AG20443 (cell line): ENCODE measurements at regions not wholly inside any gene's neighbourhood (a gene's known extent, or its start where the extent isn't known, plus 50 kb on each side); places are given as distances from the start of the nearest gene placed in this dataset.
"Not testable (repeated sequence)": the region's sequence is repeated elsewhere in the genome, so short reads cannot be mapped to it uniquely, and the experiment has no call there.

Experiments used
- DNase-seq: peaks from one replicate; pipeline ENCODE4 v3.0.0; 2012; ENCODE audit warnings: low spot score, mixed read lengths

- no peak for DNase-seq
Observed at GRCh38 chr13:81381560-81381959, 1040.6 kb upstream of the SPRY2 start.

- DNase-seq: no peak
Observed at GRCh38 chr13:81379183-81379582, 1038.3 kb upstream of the SPRY2 start.

GRCh38 chr13:81377921-81378320 lies 1037.0 kb upstream of the SPRY2 start:
- DNase-seq: no peak

- DNase-seq: no peak
Observed at GRCh38 chr13:81375709-81376108, 1034.8 kb upstream of the SPRY2 start.

GRCh38 chr13:81362711-81363110 lies 1021.8 kb upstream of the SPRY2 start:
- not testable (repeated sequence) for DNase-seq

GRCh38 chr13:81350056-81350455 lies 1009.1 kb upstream of the SPRY2 start:
- DNase-seq: no peak

- DNase-seq: not testable (repeated sequence)
Observed at GRCh38 chr13:81340118-81341069, 999.5 kb upstream of the SPRY2 start.

- not testable (repeated sequence) for DNase-seq
Observed at GRCh38 chr13:81339666-81340065, 998.7 kb upstream of the SPRY2 start.

GRCh38 chr13:81334481-81334880 lies 993.6 kb upstream of the SPRY2 start:
- no peak for DNase-seq

GRCh38 chr13:81326913-81327312 lies 986.0 kb upstream of the SPRY2 start:
- no peak for DNase-seq

- no peak for DNase-seq
Observed at GRCh38 chr13:81320516-81320915, 979.6 kb upstream of the SPRY2 start.

GRCh38 chr13:81319351-81319750 lies 978.4 kb upstream of the SPRY2 start:
- no peak for DNase-seq

GRCh38 chr13:81318231-81319019 lies 977.5 kb upstream of the SPRY2 start:
- no peak for DNase-seq

- no peak for DNase-seq
Observed at GRCh38 chr13:81314461-81314860, 973.5 kb upstream of the SPRY2 start.

GRCh38 chr13:81305928-81306327 lies 965.0 kb upstream of the SPRY2 start:
- DNase-seq: no peak

GRCh38 chr13:81304121-81304659 lies 963.3 kb upstream of the SPRY2 start:
- no peak for DNase-seq

GRCh38 chr13:81302677-81303076 lies 961.8 kb upstream of the SPRY2 start:
- no peak for DNase-seq

GRCh38 chr13:81302125-81302524 lies 961.2 kb upstream of the SPRY2 start:
- DNase-seq: no peak

- DNase-seq: no peak
Observed at GRCh38 chr13:81295177-81295576, 954.3 kb upstream of the SPRY2 start.

- no peak for DNase-seq
Observed at GRCh38 chr13:81293594-81294164, 952.8 kb upstream of the SPRY2 start.

GRCh38 chr13:81283561-81283960 lies 942.6 kb upstream of the SPRY2 start:
- no peak for DNase-seq

GRCh38 chr13:81283062-81283461 lies 942.1 kb upstream of the SPRY2 start:
- DNase-seq: no peak
